GM12892 (cell line): ENCODE measurements at regions not wholly inside any gene's neighbourhood (a gene's known extent, or its start where the extent isn't known, plus 50 kb on each side); places are given as distances from the start of the nearest gene placed in this dataset.

Experiments
- POLR2A ChIP-seq: IDR thresholded peaks from 2 replicates; pipeline ENCODE4 v1.6.1; 2011; ENCODE audit warnings: low read depth, low read length, control low read depth
- TAF1 ChIP-seq: IDR thresholded peaks from 2 replicates; pipeline ENCODE4 v1.6.1; 2011; ENCODE audit warnings: low read depth, mild to moderate bottlenecking, control low read depth, low read length, borderline replicate concordance

DNA sequence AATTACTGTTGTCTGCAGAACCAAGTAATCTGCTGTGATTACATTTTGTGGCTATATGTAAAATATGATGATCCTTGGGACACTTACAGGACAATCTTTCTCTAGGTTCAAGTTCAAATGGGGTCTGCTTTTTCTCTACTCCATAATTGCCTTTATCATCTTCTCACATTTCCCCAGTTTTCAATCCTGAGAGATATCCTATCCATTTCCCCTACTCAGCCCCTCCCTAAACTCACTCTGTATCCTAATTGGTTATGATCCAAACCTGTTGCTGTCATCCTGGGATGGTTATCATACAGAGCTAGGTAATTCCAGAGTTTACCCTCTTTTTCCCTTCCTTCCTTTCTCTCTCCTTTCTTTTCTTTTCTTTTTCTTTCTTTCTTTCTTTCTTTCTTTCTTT is 100.5 kb upstream of the ELAC2 start:
- TF ChIP-seq TAF1 (no peak), POLR2A (no peak)
